ENCODE measurements at regions not wholly inside any gene's neighbourhood (a gene's known extent, or its start where the extent isn't known, plus 50 kb on each side); places are given as distances from the start of the nearest gene placed in this dataset.

DNA sequence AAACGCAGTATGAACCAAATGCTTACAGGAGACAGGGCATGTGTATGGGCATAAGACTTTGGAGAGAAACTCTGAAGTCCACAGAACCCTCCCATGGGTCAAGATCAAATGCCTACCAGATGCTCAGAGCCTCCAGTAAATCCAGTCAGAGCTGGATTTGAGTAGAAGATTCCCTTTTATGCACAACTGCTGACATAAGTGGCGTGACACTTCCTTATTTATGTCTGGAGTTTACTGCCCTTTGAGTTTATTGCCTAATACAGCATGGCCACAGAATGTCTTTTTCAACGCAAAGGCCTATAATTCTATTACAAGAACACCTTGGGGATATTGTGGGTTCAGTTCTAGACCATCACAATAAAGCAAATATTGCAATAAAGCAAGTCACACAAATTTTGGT, 220.0 kb upstream of the FOXQ1 start:
- no peak for DNase-seq (ENCODE audit: low read depth, low spot score)

DNA sequence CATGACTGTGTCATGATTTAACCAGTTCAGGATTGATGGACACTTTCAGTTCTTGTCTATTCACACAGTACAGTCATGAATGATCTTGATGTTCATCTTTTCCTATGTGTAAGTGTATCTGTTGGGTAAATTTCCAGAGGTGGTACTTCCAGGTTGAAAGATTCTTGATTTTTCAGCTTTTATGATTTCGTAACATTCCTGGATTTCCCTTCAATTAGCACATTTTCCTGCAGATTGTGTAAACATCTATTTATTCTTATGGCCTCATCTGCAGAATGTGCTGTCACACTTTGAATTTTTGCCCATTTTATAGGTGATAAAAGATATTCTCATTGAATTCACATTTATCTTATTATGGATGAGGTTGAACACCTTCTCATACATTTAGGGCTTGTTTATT, 222.0 kb upstream of the FOXQ1 start:
- no peak for DNase-seq (ENCODE audit: low read depth, low spot score)

DNA sequence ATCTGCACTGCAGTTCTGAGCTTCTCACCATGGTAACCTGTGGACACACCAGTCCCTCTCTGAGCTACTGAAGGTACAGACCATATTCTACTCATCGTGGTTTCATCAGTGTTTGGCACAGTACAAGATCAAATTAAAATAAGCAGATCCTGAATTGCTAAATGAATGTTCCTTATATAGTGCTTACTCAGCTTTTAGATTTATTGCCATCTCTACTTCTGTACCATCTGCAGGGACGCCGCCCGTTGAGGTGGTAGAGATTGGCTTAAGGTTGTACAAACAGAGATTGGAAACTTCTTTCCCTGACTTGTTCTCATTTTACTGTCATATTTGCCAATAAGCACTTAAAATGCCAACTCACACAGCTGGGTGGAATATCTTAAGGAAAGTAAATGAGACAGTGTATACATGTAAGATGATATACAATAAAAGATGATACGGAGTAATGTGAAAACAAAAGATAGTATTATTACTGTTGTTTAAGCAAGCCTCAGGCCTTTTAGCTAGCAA, 223.4 kb upstream of the FOXQ1 start:
- DNase-seq (ENCODE audit: low read depth, low spot score): no peak

DNA sequence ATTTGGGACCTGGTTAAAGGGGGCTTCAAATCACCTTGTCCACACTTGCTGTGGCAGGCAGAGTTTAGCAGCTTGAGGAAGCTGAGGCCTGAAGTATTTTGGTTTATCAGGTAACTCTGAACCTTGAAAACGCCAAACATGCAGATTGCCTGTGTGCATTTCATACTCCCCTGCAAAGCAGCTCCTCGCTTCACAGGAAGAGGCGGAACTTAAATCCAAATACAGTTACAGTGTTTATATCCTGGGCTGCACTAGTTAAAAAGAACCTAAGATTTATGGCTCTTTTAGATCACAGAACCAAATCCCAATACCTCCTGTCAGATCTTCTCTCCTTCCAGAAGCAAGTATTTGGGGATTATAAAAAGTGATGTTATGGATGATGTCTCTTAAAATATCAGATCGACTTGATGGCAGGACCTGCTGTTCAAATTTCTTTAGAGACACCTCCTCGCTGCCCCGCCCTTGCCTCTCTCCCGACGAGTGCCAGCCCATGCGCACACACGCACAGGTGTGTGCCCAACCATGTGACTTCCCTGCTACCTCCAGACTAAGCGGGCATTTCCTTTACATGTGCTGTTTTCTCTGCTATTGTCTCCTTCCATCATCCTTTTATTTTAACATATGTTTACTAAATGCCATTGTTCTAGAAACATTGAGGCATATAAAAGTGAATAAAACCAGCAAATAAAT, 224.6 kb upstream of the FOXQ1 start:
- no peak for DNase-seq (ENCODE audit: low read depth, low spot score)

DNA sequence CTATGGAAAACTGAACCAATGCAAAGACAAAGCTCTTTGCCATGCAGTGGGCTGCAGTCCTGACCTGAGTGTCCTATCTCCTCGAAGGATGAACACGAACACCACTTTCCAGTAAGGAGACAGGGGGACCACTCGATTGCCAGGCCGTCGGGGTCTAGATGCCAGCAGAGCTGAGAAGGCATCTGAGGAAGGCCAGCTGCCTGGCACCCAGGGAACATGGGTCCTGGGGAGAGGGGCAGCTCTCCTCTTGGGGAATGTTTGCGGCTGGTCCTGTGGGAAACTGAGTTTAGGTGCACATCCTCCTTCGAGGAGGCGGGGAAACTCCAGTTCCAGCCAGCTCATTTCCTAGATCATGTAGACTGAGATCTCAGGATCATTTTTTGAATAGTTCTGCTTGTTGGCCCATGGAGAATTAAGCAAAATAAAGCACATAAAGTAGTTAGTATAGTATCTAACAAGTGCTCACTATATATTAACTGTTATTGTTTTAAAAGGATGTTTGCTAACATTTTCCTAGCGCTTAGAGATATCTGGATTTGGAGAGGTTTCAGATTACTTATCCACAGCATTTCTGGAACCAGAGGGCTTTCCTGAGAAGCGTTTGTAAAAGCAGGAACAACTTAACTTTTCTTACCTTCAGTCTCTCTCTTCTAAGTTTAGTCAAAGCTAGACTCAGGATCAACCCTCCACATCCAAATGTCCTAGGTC, 225.3 kb upstream of the FOXQ1 start:
- DNase-seq (ENCODE audit: low read depth, low spot score): no peak

DNA sequence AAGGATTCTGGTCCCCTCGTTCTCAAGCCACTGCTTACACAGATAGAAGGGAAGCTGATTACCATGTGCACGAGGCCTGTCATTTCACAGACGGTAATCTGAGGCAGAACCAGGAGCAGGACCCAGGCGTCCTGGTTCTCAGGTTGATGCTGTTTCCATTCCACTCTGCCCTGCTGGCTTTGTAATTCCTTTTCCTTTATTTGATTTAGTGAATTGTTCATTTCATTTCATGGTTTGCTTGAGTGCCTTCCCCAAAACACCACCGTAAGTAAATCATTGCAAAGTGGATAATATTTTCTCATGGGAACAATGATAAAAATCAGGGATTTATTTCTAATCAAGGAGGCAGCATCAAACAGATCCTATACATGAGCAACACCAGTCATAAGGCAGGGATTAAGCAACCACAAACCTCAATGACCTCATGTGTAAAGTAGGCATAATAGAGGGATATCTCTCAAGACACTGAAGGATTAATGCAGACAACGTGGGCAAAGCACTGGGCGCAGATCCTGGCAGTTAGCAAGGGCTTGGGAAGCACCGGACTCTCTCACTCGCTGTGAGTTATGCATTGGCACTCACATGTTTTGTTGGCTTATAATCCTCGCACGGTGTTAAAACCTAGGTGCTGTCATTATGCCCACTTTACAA, 229.5 kb upstream of the FOXQ1 start:
- no peak for DNase-seq (ENCODE audit: low read depth, low spot score)

DNA sequence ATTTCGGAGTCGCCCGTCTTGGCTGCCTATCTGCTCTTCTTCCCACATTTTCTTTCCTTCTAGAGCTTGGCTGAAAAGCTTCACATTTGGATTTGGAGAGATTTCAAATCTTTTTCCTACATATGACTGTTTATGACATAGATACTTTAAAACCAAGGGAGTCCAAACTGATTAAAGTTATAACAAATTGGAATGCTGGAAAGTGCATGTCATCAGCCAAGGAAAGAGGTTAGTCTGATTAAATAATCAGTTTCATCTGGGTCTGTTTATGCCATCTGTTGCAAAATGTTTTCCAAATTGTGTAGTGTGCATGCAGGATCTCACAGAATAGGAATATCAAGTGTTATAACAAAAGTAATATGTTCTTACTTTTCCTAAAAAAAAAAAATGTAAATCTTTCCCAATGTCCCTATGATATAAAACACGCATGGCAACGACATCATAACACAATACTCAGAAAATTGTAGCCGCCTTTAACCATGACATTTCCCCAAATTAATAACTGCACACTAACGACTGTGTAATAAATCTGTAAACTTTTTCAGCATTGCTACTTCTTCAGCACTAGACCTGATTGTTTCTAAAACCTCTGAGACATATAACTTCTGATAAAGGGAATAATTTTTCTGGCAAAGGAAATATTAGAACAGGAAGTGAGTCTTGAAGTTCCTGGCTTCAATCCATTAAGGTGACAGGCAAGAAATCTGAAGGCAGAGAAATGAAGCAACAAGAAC, 230.2 kb upstream of the FOXQ1 start:
- no peak for DNase-seq (ENCODE audit: low read depth, low spot score)

DNA sequence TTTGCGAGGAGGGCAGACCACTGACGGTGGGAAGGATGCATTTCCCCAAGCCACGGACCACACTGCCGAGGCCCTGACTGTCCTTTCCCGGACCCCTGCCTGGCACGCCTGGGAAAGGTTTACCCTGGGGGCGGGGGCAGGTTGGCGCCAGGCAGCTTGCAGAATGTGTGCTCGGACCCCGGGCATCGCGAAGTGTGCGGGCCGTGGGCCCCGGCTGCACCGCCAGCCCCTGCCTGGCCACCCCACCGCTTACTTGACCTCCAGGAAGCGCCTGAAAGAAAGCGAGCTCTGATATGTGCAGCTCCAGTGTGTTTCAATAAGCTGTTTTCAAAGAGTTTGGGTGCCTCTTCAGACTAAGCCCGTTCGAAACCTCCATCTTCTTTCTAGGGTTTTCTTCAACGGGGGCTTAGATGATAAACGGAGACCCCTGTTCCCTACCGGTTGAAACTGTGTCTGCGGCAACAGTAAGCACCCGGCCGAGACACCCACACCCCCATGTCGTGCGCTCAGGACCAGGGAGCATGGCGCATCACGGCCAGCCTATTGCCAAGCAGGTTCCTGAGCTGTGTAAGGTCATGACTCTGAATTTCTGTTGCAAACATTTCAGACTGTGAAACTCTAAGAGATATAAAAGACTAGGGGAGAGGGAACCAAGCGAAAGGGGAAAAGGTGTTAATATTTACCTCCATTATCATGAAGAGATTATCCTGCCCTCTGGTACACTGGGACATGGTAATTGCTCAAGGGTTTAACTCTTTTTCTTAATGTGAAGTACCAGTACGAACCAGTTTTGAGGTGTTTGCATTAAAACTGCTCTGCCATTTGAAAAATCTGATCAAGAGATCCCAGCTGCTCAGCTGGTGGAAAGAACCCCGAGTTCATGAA, 231.2 kb upstream of the FOXQ1 start:
- DNase-seq (ENCODE audit: low read depth, low spot score): no peak

DNA sequence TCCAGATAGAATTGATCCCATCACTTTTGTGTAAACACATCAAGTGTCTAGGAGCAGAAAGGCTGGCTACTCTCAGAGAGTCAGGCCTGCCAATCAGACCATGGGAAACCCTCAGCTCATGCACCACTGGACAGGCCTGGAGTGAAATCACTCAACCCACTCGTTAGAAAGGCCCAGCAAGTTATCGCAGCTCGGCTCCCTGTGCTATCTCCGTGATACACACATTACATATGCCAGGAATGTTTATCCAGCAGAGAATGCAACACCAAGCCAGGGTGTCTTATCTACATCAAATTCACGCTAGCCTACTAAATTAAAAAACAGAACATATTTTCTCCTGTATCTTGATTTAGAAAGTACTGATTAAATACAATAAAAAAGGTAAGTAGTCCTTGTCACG, 232.4 kb upstream of the FOXQ1 start:
- no peak for DNase-seq (ENCODE audit: low read depth, low spot score)

DNA sequence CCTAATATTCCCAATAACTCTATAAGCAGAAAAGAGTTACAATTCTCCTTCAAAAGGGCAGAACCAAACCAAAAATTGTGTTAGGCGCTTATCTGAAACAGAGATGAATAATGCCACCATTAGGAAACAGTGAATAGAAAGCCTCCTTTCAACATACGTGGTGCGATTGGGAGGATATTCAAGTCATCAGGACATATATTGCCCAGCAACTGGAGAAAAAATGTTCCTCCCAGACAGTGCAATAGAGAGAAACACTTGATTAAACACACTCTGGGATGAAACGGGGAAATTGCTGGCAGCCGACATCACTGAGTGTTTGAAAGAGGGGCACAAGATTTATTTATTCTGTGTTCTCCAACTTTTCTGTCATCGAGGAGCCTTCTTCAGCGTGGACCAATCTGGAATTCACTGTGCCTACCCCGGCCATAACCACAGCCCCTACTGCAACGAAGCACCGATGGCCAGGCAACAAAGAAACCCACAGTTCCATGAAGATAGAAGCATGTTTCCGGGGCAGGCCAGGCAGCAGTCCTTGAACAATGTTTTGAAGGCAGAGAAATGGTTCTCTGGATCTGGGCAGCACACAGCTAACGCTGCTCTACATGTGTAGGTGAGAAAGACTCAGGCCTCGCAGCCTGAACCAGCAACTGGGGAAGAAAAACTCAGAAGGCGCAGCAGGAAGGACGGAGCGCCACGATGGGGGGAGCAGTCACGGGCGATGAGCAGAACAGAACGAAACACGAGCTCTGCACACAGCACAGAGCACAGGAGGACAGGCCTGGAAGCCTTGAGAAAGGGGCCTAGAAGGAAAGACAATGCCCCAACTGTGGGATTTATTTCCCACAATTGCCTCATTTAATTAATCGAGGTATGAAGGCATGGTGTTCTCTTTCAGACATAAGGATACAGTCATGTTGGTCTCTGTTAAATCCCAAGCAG, 234.2 kb upstream of the FOXQ1 start:
- DNase-seq (ENCODE audit: low read depth, low spot score): no peak

DNA sequence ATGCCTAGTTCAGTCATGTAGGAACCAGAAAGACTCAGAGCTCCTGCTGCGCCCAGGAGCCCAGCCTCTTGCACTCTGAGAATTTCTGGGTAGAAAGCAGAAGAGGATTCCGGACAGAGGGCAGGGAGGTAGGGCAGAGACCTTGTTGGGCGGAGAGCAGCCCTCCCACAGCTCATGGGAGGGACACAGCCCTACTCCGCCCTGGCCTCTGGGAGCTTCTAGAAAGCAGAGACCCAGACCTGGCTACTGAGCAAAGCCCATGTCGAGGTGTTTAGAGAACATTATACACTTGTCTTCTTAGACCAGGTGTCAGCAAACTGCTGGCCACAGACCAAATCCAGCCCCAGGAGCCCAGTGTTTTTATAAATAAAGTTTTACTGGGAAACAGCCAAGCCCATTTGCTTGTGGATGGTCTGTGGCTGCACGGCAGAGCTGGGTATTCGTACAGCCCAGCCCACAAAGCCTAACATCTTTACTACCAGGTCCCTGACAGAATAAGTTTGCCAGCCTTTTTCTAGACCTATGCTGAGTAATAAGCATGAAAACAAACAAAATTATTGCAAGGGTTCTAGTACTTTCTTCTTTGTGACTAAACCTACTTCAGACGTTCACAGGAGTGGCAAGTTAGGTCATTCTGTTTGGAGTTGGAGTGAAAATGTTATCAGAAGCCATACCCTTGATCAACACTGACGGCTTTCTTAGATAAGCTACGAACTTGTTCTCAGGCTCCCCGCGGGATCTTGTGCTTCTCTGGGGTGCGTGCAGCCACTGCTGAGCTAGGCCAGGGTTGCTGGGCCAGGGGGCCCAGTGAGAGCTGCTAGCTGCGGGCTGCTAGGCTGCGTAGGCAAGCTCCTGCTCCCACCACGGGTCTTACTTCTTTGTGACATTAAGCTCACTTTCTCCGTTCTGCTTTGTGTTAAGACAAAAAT, 235.1 kb upstream of the FOXQ1 start:
- no peak for DNase-seq (ENCODE audit: low read depth, low spot score)

DNA sequence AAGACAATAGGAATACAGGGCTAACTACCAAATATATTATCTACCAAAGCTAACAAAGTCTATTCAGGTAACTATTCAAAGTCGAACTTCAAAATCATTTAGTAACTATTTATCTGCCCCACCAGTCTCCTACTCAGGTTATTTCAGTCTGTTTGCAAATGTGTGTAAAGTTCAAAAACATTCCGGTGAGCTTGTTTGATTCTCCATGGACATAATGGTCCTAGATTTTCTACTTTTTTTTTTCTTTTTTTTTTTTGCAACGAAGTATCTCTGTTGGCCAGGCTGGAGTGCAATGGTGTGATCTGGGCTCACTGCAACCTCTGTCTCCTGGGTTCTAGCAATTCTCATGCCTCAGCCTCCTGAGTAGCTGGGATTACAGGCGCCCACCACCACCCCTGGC, 236.0 kb upstream of the FOXQ1 start:
- DNase-seq (ENCODE audit: low read depth, low spot score): no peak

DNA sequence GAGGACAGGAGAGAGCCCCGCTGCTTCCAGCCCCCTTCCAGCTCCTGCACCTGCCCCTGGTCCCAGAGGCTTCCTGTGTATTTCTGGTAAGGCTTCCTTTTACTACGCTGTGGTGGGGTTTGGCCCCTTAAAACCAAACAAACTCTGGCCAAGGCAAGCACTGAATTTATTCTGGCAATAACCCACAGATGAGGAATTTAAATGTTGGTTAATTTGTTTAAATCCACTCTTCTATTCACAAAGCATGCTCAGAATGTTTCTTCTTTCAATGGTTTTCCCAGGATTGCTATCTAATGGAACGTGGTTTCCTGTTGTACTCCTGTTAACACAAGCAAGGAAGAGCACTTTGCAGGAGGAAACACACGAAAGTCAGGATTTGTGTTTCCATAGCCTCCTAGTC, 236.5 kb upstream of the FOXQ1 start:
- no peak for DNase-seq (ENCODE audit: low read depth, low spot score)

DNA sequence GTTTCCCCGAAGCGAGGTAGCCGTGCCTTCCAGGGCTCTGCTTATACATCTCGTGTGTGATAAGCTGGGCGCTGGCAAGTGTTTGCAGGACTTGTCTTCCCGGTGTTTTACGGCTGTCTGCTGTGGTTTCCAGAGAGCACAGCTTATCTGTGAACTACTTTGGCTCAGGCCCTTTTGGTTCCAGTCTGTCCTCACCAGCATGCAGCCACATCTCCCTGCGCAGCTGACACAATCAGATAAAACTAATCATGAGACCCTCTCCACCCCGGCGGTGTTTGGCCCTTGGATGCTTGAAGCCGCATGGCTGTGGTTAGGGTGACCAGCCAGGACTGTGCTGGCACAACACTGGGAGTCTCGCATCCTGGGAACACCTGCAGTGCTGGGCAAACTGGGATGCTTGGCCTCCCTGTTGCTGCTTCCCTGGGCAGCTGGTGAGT, 241.8 kb upstream of the FOXQ1 start:
- no peak for DNase-seq (ENCODE audit: low read depth, low spot score)

DNA sequence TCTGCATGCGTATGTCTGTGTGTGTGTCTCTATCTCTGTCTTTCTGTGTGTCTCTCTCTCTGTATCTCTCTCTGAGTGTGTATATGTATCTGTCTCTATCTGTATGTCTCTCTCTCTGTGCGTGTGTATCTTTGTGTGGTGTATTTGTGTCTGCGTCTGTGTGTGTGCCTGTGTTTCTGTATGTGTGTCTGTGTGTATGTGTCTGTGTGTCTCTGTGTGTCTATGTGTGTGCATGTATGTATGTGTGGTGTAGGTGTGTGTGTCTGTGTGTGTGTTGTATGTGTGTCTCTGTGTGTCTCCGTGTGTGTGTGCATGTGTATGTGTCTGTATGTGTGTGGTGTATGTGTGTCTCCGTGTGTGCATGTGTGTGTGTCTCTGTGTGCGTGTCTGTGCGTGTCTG, 243.0 kb upstream of the FOXQ1 start:
- DNase-seq (ENCODE audit: low read depth, low spot score): no peak

DNA sequence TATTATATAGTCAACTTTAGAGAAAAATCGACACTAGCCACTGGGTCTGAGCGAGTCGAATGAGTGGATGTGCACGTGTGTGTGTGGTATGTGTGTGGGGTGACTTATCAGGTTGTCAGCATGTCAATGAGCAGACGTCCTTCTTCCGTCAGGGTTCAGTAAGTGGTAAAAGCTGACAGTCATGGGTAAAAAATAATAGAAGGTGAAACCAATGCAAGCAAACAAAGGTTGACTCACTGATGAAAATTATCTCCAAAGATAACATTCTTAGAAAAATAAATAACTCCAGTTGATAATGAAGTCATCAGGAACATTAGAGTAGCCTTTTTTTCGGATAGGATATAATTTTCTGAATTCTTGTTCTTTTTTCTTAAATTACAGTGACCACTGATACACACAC, 243.8 kb upstream of the FOXQ1 start:
- no peak for DNase-seq (ENCODE audit: low read depth, low spot score)

DNA sequence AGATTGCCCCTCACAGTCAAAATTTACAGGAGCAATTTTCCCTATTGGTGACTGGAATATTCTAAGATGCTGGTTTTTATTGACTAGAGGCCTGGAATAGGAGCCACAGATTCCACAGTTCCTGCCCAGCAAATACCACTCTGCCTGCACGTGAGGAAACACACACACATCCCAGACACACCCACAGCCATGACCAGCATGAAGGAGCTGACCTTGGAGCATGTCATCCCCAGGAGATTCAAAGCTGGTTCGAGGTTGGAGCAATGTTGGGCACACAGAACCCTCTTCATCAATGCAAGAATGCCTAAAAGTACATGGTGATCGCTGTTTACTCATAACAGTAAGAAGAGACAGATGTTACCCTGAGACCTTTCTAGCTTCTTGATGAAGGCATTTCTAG, 244.6 kb upstream of the FOXQ1 start:
- no peak for DNase-seq (ENCODE audit: low read depth, low spot score)

DNA sequence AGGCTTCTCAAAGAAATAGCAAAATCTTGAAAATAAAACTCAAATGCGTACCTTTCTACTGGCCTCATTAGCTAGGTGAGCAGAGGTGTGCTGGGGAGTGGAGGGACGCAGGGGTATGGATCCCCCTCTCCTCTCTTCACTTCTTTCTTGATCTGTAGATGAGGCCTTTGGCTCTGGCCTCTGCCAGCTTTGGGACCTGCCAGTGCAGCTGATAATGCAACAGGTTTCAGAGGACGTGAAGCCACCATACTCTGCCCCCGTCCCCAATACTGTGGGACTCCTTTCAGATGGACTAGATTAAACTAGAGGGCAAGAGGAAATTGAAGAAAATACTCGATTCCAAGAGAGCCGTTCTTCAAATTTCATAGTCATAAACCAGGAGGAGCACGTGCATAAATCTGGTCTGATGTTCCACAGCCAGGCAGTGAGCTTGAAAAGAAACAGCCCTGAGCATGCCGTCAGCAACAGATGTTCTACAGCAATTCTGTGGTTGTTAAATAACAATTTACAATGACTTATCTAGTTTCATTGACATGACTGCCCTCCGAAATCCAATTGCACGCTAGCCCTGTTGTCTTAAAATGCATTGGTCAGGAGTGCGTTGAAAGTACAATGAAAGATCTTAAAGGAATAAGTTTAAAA, 245.3 kb upstream of the FOXQ1 start:
- no peak for DNase-seq (ENCODE audit: low read depth, low spot score)
